ENCODE measurements at regions not wholly inside any gene's neighbourhood (a gene's known extent, or its start where the extent isn't known, plus 50 kb on each side); places are given as distances from the start of the nearest gene placed in this dataset.
"Not testable (repeated sequence)": the region's sequence is repeated elsewhere in the genome, so short reads cannot be mapped to it uniquely, and the experiment has no call there.

- no peak for DNase-seq (ENCODE audit: low read depth)
Observed at GRCh38 chr16:87156195-87156594, 161.0 kb downstream of the C16orf95 start.

- DNase-seq (ENCODE audit: low read depth) = no peak
Observed at GRCh38 chr16:87160234-87160636, 157.0 kb downstream of the C16orf95 start.

- no peak for DNase-seq (ENCODE audit: low read depth)
Observed at GRCh38 chr16:87160701-87161337, 156.4 kb downstream of the C16orf95 start.

- not testable (repeated sequence) for DNase-seq (ENCODE audit: low read depth)
Observed at GRCh38 chr16:87161410-87161809, 155.8 kb downstream of the C16orf95 start.

- DNase-seq (ENCODE audit: low read depth) = no peak
Observed at GRCh38 chr16:87161822-87162676, 155.1 kb downstream of the C16orf95 start.

- not testable (repeated sequence) for DNase-seq (ENCODE audit: low read depth)
Observed at GRCh38 chr16:87162799-87163198, 154.4 kb downstream of the C16orf95 start.

GRCh38 chr16:87163637-87164036 is 153.6 kb downstream of the C16orf95 start:
- DNase-seq (ENCODE audit: low read depth) = no peak

- no peak for DNase-seq (ENCODE audit: low read depth)
Observed at GRCh38 chr16:87165151-87165550, 152.0 kb downstream of the C16orf95 start.

GRCh38 chr16:87165885-87166284 is 151.3 kb downstream of the C16orf95 start:
- no peak for DNase-seq (ENCODE audit: low read depth)

- no peak for DNase-seq (ENCODE audit: low read depth)
Observed at GRCh38 chr16:87166321-87166720, 150.9 kb downstream of the C16orf95 start.

GRCh38 chr16:87166934-87167333 is 150.3 kb downstream of the C16orf95 start:
- DNase-seq (ENCODE audit: low read depth) = no peak

GRCh38 chr16:87169509-87169995 is 147.6 kb downstream of the C16orf95 start:
- DNase-seq (ENCODE audit: low read depth) = no peak

- DNase-seq (ENCODE audit: low read depth) = no peak
Observed at GRCh38 chr16:87170310-87170709, 146.9 kb downstream of the C16orf95 start.

- DNase-seq (ENCODE audit: low read depth) = no peak
Observed at GRCh38 chr16:87171723-87172122, 145.5 kb downstream of the C16orf95 start.

GRCh38 chr16:87172632-87173031 is 144.6 kb downstream of the C16orf95 start:
- DNase-seq (ENCODE audit: low read depth) = no peak

- no peak for DNase-seq (ENCODE audit: low read depth)
Observed at GRCh38 chr16:87173294-87173893, 143.8 kb downstream of the C16orf95 start.

- DNase-seq (ENCODE audit: low read depth) = no peak
Observed at GRCh38 chr16:87174061-87174460, 143.1 kb downstream of the C16orf95 start.

GRCh38 chr16:87176735-87177134 is 140.5 kb downstream of the C16orf95 start:
- no peak for DNase-seq (ENCODE audit: low read depth)

GRCh38 chr16:87177673-87178072 is 139.5 kb downstream of the C16orf95 start:
- no peak for DNase-seq (ENCODE audit: low read depth)

GRCh38 chr16:87178177-87178863 is 138.9 kb downstream of the C16orf95 start:
- no peak for DNase-seq (ENCODE audit: low read depth)

GRCh38 chr16:87178977-87179376 is 138.2 kb downstream of the C16orf95 start:
- DNase-seq (ENCODE audit: low read depth) = no peak

GRCh38 chr16:87180069-87180468 is 137.1 kb downstream of the C16orf95 start:
- DNase-seq (ENCODE audit: low read depth) = no peak
